Adrenal gland (tissue), 9 donors: ENCODE measurements at regions not wholly inside any gene's neighbourhood (a gene's known extent, or its start where the extent isn't known, plus 50 kb on each side); places are given as distances from the start of the nearest gene placed in this dataset.

ENCODE experiments used
- DNase-seq, 7 donors: peaks; one replicate each; pipeline ENCODE4 v3.0.0-alpha.2; 2019 to 2020
- H3K27ac ChIP-seq, 5 donors: fragments of 200-600 bp; sonication (generic) in 4 of 5; 1 replicate in 3 of 5; 2 replicates in 2 of 5; pipeline versions ENCODE4 v1.5.1 to v1.8.0; 2016 to 2020; ENCODE audit warnings: mild to moderate bottlenecking in 1 of 5
- H3K27me3 ChIP-seq: fragments of 200-600 bp; 2 replicates; pipeline ENCODE4 v1.8.0; 2021
- H3K36me3 ChIP-seq, 2 donors: fragments of 200-600 bp; replicated peaks in 1 of 2; 1 replicate in 1 of 2; 2 replicates in 1 of 2; pipeline versions ENCODE4 v1.5.1 to v1.8.0; 2018 to 2022
- H3K4me1 ChIP-seq, 2 donors: fragments of 200-600 bp; replicated peaks in 1 of 2; 1 replicate in 1 of 2; 2 replicates in 1 of 2; pipeline versions ENCODE4 v1.5.1 to v1.8.0; 2018 to 2021
- H3K4me3 ChIP-seq, 4 donors: fragments of 200-600 bp; sonication (generic) in 3 of 4; one replicate each; pipeline ENCODE4 v1.5.1; 2016 to 2018
- H3K9me3 ChIP-seq, 3 donors: fragments of 200-600 bp; sonication (generic) in 1 of 3; replicated peaks in 1 of 3; 1 replicate in 2 of 3; 2 replicates in 1 of 3; pipeline versions ENCODE4 v1.5.1 to v1.8.0; 2016 to 2021
- POLR2A ChIP-seq, 2 donors: fragments of 450-650 bp; IDR thresholded peaks; one replicate each; pipeline ENCODE4 v1.6.1; 2017; ENCODE audit warnings: antibody characterized with exemption in 2 of 2, mild to moderate bottlenecking in 2 of 2, moderate library complexity in 1 of 2
- WGBS, 4 donors: extraction: QIAGEN DNeasy Blood & Tissue Kit in 2 of 4; methylation state at CpG; one replicate each; pipeline versions ENCODE4 v1.1.5 to v1.1.7; 2013 to 2017; 5-methylcytosine and 5-hydroxymethylcytosine counted together
- intact Hi-C, 2 donors: fragments of 100-400 bp; cut with DNase I; formaldehyde crosslinking; loops; one replicate each; pipeline versions ENCODE4 v1.14.1 to v1.15.0; 2022 to 2023
- TF ChIP-seq, protein P1 (sequence below), 6 experiments: fragments of 450-650 bp in 4 of 6; fragments of 200-600 bp in 2 of 6; sonication (generic) in 1 of 6; IDR thresholded peaks; 1 replicate in 5 of 6; 2 replicates in 1 of 6; pipeline versions ENCODE4 v1.5.1 to v1.8.0; 2016 to 2021; ENCODE audit warnings: antibody characterized with exemption in 6 of 6, mild to moderate bottlenecking in 2 of 6, moderate library complexity in 1 of 6
- donor health status: healthy with polysubstance abuse.
- donor health status: Bipolar disorder and iron deficiency.
- donor health status: DM: yes; HTN: yes; CAD: no.
- donor health status: DM: no; HTN: no; CAD: no.
- donor health status: DM: no; HTN: no; CAD: no.

DNA sequence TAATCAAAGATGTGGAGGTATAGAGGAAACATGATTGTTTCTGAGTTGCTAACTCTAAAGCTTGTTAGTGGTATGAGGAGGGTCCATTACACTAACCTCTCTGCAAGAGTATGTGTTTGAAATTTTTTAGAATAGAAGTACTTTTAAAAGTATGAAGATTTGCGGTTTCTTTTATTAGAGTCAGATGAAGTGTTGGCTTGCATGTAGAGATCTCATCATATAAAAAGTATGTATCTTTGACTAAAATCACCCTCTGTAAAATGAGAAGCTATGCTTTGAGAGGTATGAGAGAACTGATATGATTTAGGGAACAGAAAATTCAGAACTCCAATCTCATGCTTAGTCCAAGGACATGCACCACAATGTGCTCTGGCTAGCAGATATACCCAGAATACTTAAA, 140.4 kb upstream of the MBNL1 start:
- no peaks in the 10 kb centered on the region for H3K27me3 ChIP-seq
- H3K27ac ChIP-seq, result no peak overlapping the region
- no peak for TF ChIP-seq POLR2A (IDR thresholded peaks at IDR 0.05)
- TF ChIP-seq, protein P1, sequence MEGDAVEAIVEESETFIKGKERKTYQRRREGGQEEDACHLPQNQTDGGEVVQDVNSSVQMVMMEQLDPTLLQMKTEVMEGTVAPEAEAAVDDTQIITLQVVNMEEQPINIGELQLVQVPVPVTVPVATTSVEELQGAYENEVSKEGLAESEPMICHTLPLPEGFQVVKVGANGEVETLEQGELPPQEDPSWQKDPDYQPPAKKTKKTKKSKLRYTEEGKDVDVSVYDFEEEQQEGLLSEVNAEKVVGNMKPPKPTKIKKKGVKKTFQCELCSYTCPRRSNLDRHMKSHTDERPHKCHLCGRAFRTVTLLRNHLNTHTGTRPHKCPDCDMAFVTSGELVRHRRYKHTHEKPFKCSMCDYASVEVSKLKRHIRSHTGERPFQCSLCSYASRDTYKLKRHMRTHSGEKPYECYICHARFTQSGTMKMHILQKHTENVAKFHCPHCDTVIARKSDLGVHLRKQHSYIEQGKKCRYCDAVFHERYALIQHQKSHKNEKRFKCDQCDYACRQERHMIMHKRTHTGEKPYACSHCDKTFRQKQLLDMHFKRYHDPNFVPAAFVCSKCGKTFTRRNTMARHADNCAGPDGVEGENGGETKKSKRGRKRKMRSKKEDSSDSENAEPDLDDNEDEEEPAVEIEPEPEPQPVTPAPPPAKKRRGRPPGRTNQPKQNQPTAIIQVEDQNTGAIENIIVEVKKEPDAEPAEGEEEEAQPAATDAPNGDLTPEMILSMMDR (IDR thresholded peaks at IDR 0.05), result no peak
- no peaks in the 10 kb centered on the region for H3K4me1 ChIP-seq
- intact Hi-C loops, result no loop called here
- H3K9me3 ChIP-seq, result no peaks in the 10 kb centered on the region
- H3K36me3 ChIP-seq, result no peaks in the 10 kb centered on the region
- WGBS, 4 donors, result 31 to 100% (median 93%) methylated on average over 1 of the region's 1 CpG
- no peak for DNase-seq
- no peak overlapping the region for H3K4me3 ChIP-seq

DNA sequence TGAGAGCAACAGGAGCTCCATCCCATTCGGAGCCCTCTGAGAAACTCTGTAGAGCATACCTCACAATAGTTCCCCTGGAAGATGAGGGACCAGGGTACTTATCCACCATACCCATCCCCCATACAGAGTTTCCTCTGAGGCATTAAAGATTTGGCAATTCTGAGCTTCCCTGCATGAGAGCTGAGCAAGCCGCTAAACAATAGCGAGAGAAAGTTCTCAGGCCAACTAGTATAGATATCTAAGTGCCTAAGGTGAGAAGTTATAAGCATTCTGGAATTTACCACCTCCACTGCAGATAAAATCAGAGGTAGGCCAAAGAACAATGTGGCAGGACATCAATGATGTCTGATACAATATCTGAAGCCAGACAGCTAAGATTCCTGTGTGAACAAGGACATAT, 129.1 kb upstream of the MBNL1 start:
- H3K9me3 ChIP-seq, result no peaks in the 10 kb centered on the region
- no peak overlapping the region for H3K27ac ChIP-seq
- no peak overlapping the region for H3K4me3 ChIP-seq
- H3K27me3 ChIP-seq, result no peaks in the 10 kb centered on the region
- DNase-seq, result no peak
- 87 to 97% (median 88%) methylated on average over 3 of the region's 3 CpGs for whole genome bisulfite sequencing, 4 donors
- no peaks in the 10 kb centered on the region for H3K36me3 ChIP-seq
- TF ChIP-seq, protein P1 (IDR thresholded peaks at IDR 0.05), result no peak
- TF ChIP-seq POLR2A (IDR thresholded peaks at IDR 0.05), result no peak
- intact Hi-C loops, result no loop called here
- H3K4me1 ChIP-seq, result no peaks in the 10 kb centered on the region

DNA sequence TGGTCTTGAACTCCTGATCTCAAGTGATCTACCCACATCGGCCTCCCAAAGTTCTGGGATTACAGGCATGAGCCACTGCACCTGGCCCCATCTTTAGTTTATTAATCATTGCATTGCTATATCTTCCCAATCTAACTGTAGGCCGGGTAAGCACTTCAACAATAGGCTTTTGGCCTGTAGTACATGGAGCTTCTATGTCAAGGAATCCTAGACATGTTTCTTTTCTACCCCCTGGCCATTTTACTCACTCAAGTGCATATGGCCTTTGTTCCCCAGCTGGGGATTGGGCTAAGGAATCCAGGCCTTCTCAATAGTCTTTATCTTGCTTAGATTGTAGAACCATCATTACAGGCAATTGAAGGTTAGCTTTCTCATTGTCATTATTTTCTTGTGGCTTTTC, 122.3 kb upstream of the MBNL1 start:
- Histone ChIP-seq H3K36me3 (no peaks in the 10 kb centered on the region), H3K4me3 (no peak overlapping the region), H3K27me3 (no peaks in the 10 kb centered on the region), H3K4me1 (no peaks in the 10 kb centered on the region), H3K27ac (no peak overlapping the region), H3K9me3 (no peaks in the 10 kb centered on the region)
- TF ChIP-seq, protein P1 (IDR thresholded peaks at IDR 0.05), result no peak
- TF ChIP-seq POLR2A (IDR thresholded peaks at IDR 0.05), result no peak
- DNase-seq, result no peak
- intact Hi-C loops, result no loop called here
- WGBS, 4 donors, result 88 to 92% (median 88%) methylated on average over 2 of the region's 2 CpGs

DNA sequence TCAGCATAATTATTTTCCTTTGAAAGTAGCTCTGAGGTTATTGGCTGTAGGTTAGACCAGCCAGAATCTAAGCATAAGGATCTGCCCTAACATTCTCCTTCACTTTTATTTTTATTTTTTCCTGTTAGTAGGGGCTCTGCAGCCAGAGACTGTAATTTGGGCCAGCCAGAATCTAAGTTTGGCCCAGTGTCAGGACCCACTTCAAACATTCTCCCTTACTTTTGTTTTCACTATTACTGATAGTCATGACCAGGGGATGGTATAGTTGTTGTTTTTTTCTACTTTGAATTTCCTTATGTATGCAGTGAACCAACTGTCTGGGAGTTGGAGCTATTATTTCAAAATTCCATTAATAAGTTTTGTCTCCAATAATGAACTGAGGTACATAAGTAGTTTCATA, 121.0 kb upstream of the MBNL1 start:
- H3K27ac ChIP-seq, result no peak overlapping the region
- no peak overlapping the region for H3K4me3 ChIP-seq
- intact Hi-C loops, result no loop called here
- H3K36me3 ChIP-seq, result no peaks in the 10 kb centered on the region
- no peaks in the 10 kb centered on the region for H3K27me3 ChIP-seq
- no peaks in the 10 kb centered on the region for H3K9me3 ChIP-seq
- no peak for DNase-seq
- no peaks in the 10 kb centered on the region for H3K4me1 ChIP-seq
- TF ChIP-seq, protein P1 (IDR thresholded peaks at IDR 0.05), result no peak
- no peak for TF ChIP-seq POLR2A (IDR thresholded peaks at IDR 0.05)
